GM18951 (cell line): ENCODE measurements at regions not wholly inside any gene's neighbourhood (a gene's known extent, or its start where the extent isn't known, plus 50 kb on each side); places are given as distances from the start of the nearest gene placed in this dataset.
"Not testable (repeated sequence)": the region's sequence is repeated elsewhere in the genome, so short reads cannot be mapped to it uniquely, and the experiment has no call there.

Source experiments
- POLR2A ChIP-seq: IDR thresholded peaks from 4 replicates; pipeline ENCODE4 v1.6.1; 2011; ENCODE audit warnings: mild to moderate bottlenecking; ENCODE audit not compliant: insufficient read length, insufficient read depth; ENCODE audit errors: extremely low read depth
- in situ Hi-C: fragments of 300-500 bp; cut with MboI; formaldehyde crosslinking; loops from one replicate; pipeline ENCODE4 v1.12.0; 2022; ENCODE audit warnings: low sequenced_read_pairs, mixed read lengths, inconsistent platforms; ENCODE audit not compliant: unreplicated experiment

GRCh38 chr5:60509519-60509918 is 190.4 kb downstream of the DEPDC1B start:
- in situ Hi-C loops, result no loop called here
- no peak for TF ChIP-seq POLR2A

GRCh38 chr5:60507687-60508086 is 192.3 kb downstream of the DEPDC1B start:
- TF ChIP-seq POLR2A, result no peak
- in situ Hi-C loops, result no loop called here

GRCh38 chr5:60505373-60506171 is 194.4 kb downstream of the DEPDC1B start:
- TF ChIP-seq POLR2A, result no peak
- in situ Hi-C loops, result no loop called here

- TF ChIP-seq POLR2A, result no peak
- in situ Hi-C loops, result no loop called here
These were observed 195.6 kb downstream of the DEPDC1B start for GRCh38 chr5:60504342-60504741.

GRCh38 chr5:60503771-60504170 is 196.2 kb downstream of the DEPDC1B start:
- no peak for TF ChIP-seq POLR2A
- in situ Hi-C loops, result no loop called here

GRCh38 chr5:60497706-60498500 is 202.1 kb downstream of the DEPDC1B start:
- in situ Hi-C loops, result no loop called here
- TF ChIP-seq POLR2A, result no peak

GRCh38 chr5:60495644-60496520 is 204.1 kb downstream of the DEPDC1B start:
- TF ChIP-seq POLR2A, result no peak
- in situ Hi-C loops, result no loop called here

- in situ Hi-C loops, result no loop called here
- no peak for TF ChIP-seq POLR2A
These were observed 205.3 kb downstream of the DEPDC1B start for GRCh38 chr5:60494635-60495034.

GRCh38 chr5:60494144-60494543 is 205.8 kb downstream of the DEPDC1B start:
- no peak for TF ChIP-seq POLR2A
- in situ Hi-C loops, result no loop called here

GRCh38 chr5:60493372-60493771 is 206.6 kb downstream of the DEPDC1B start:
- in situ Hi-C loops, result no loop called here
- TF ChIP-seq POLR2A, result no peak

- TF ChIP-seq POLR2A, result no peak
- in situ Hi-C loops, result no loop called here
These were observed 207.0 kb downstream of the DEPDC1B start for GRCh38 chr5:60492958-60493357.

- in situ Hi-C loops, result not testable (repeated sequence)
These were observed 207.6 kb downstream of the DEPDC1B start for GRCh38 chr5:60492358-60492757.

GRCh38 chr5:60490597-60491166 is 209.3 kb downstream of the DEPDC1B start:
- no peak for TF ChIP-seq POLR2A
- in situ Hi-C loops, result no loop called here
